ENCODE measurements at regions not wholly inside any gene's neighbourhood (a gene's known extent, or its start where the extent isn't known, plus 50 kb on each side); places are given as distances from the start of the nearest gene placed in this dataset.

DNA sequence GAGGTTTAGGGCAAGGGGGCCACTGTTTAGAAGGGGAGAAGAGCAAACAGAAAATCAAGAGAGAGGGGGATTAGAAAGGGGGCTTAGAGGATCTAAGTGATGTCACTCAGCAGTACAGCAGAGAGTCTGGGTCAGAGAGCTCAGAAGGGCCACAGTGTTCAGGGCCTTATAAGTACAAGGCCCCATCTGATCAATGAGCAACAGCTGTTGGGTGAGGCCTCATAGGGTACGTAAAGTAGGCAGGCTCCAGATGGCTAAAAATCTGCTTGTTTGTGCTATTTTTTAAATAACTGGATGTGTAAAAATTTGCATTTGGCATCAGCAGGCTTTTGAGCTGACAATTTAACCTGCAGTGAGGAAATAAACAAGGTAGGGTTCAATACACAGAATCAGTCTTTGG, 149.8 kb downstream of the SH3BGRL2 start:
- H2AFZ ChIP-seq (ENCODE audit: low read length): no peak overlapping the region
- no peaks in the 10 kb centered on the region for H4K20me1 ChIP-seq (replicated peaks in 1 of 2; ENCODE audit: control insufficient read depth in 1 of 2, insufficient read depth in 2 of 2, low read length in 2 of 2)
- H3K36me3 ChIP-seq (ENCODE audit: control insufficient read depth in 2 of 4, insufficient read depth in 4 of 4, low read length in 3 of 4): no peaks in the 10 kb centered on the region
- H3K9ac ChIP-seq (replicated peaks in 1 of 4; ENCODE audit: extremely low read depth in 1 of 4, low read depth in 3 of 4, low read length in 3 of 4): no peak overlapping the region
- no peak overlapping the region for H3K27ac ChIP-seq (ENCODE audit: low read depth, low read length)
- ChIA-PET CTCF (ENCODE audit: partially characterized antibody) (interaction anchor here (0.9 to 3.2 kb wide), 5 partner anchors 10 to 87 kb away, joined by 3 to 33 read pairs (median 4); no protein-coding TSS in a partner anchor), POLR2A (ENCODE audit: partially characterized antibody) (no interaction called here)
- H4K8ac ChIP-seq (ENCODE audit: extremely low read depth, insufficient read depth, low read length): no peak overlapping the region
- H3K56ac ChIP-seq (replicated peaks; ENCODE audit: insufficient read length, low read depth, low read length): no peak overlapping the region
- H2AK5ac ChIP-seq (ENCODE audit: low read depth, low read length): no peak overlapping the region
- DNase-seq (ENCODE audit: low read depth in 1 of 2, low spot score in 2 of 2): no peak
- no peak overlapping the region for H2BK20ac ChIP-seq (ENCODE audit: low read length)
- peaks cover 1% of the 10 kb centered on the region; the same call in 1 of the 2 replicates for H3K23me2 ChIP-seq (ENCODE audit: low read depth, low read length)
- no peaks in the 10 kb centered on the region for H3K79me1 ChIP-seq (ENCODE audit: low read depth, low read length)
- H3K27me3 ChIP-seq (replicated peaks in 1 of 4; ENCODE audit: control insufficient read depth in 3 of 4, extremely low read depth in 1 of 4, insufficient read depth in 3 of 4, low read length in 3 of 4): no peaks in the 10 kb centered on the region
- H3K9me3 ChIP-seq (ENCODE audit: insufficient read depth in 2 of 2, low read depth in 1 of 2, low read length in 1 of 2): no peaks in the 10 kb centered on the region
- no peak overlapping the region for H2BK15ac ChIP-seq (ENCODE audit: low read length)
- TF ChIP-seq GABPA (IDR thresholded peaks at IDR 0.05; ENCODE audit: borderline replicate concordance, insufficient read depth, low read length): no peak
- TF ChIP-seq, protein P1, sequence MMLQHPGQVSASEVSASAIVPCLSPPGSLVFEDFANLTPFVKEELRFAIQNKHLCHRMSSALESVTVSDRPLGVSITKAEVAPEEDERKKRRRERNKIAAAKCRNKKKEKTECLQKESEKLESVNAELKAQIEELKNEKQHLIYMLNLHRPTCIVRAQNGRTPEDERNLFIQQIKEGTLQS (IDR thresholded peaks at IDR 0.05; ENCODE audit: insufficient read depth, low read depth, low read length): no peak
- no peak for TF ChIP-seq MAFK (IDR thresholded peaks at IDR 0.05; ENCODE audit: low read depth, low read length)
- no peak for TF ChIP-seq HDAC2 (IDR thresholded peaks at IDR 0.05; ENCODE audit: borderline replicate concordance in 1 of 2, low read depth in 2 of 2, low read length in 2 of 2)
- no peak for TF ChIP-seq POU5F1 (IDR thresholded peaks at IDR 0.05; ENCODE audit: low read depth, low read length)
- TF ChIP-seq KDM4A (IDR thresholded peaks at IDR 0.05; ENCODE audit: low read depth, low read length, severe bottlenecking): no peak
- no peak for TF ChIP-seq POLR2AphosphoS5 (IDR thresholded peaks at IDR 0.05; ENCODE audit: low read depth, low read length)
- TF ChIP-seq ZNF274 (IDR thresholded peaks at IDR 0.05; ENCODE audit: borderline replicate concordance, extremely low read depth, low read length): no peak
- no peak for TF ChIP-seq CBX8 (IDR thresholded peaks at IDR 0.05; ENCODE audit: borderline replicate concordance, low read depth, low read length)
- TF ChIP-seq, protein P2, sequence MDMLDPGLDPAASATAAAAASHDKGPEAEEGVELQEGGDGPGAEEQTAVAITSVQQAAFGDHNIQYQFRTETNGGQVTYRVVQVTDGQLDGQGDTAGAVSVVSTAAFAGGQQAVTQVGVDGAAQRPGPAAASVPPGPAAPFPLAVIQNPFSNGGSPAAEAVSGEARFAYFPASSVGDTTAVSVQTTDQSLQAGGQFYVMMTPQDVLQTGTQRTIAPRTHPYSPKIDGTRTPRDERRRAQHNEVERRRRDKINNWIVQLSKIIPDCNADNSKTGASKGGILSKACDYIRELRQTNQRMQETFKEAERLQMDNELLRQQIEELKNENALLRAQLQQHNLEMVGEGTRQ (IDR thresholded peaks at IDR 0.05; ENCODE audit: low read length): no peak
- no peak for TF ChIP-seq RAD21 (IDR thresholded peaks at IDR 0.05 in 1 of 2, conservative IDR thresholded peaks at IDR 0.05 in 1 of 2; ENCODE audit: low read depth in 2 of 2, low read length in 2 of 2)
- peaks cover 0 to 3% (median 1%) of the 10 kb centered on the region in 4 experiments; a peak in 1 of 7 replicates for H3K4me1 ChIP-seq (replicated peaks in 1 of 4; ENCODE audit: control insufficient read depth in 3 of 4, insufficient read depth in 4 of 4, low read length in 3 of 4)
- 100% methylated on average over 1 of the region's 1 CpG; no CpG with 5 or more reads in 1 of the 2 experiments for WGBS, 2 experiments (ENCODE audit: extremely low coverage in 1 of 2, insufficient coverage in 1 of 2, insufficient read length in 1 of 2, insufficient replicate concordance in 2 of 2, low coverage in 1 of 2, low lambda C conversion rate in 2 of 2, missing lambda C conversion rate in 1 of 2)
- no peak overlapping the region for H2BK120ac ChIP-seq (replicated peaks; ENCODE audit: low read depth, low read length)
- H3K14ac ChIP-seq (ENCODE audit: insufficient read length): no peak overlapping the region
- no peaks in the 10 kb centered on the region for H3K79me2 ChIP-seq (ENCODE audit: control insufficient read depth in 1 of 2, insufficient read depth in 2 of 2, low read length in 2 of 2)
- no peak overlapping the region for H2BK5ac ChIP-seq (ENCODE audit: low read depth, low read length)
- no peak overlapping the region for H3K4ac ChIP-seq (replicated peaks; ENCODE audit: insufficient read length, low read depth, low read length)
- no peak overlapping the region for H3K4me3 ChIP-seq (ENCODE audit: extremely low read depth in 1 of 4, insufficient read depth in 2 of 4, low read depth in 3 of 4, low read length in 4 of 4)
- no peak overlapping the region for H4K5ac ChIP-seq (ENCODE audit: insufficient read length, low read depth, low read length)
- no peak overlapping the region for H3K23ac ChIP-seq (ENCODE audit: insufficient read length)
- H2BK12ac ChIP-seq (ENCODE audit: low read depth, low read length): no peak overlapping the region
- FAIRE-seq: no peak
- H3K4me2 ChIP-seq (ENCODE audit: insufficient read depth in 1 of 2, low read depth in 2 of 2, low read length in 2 of 2): no peak overlapping the region
- H4K91ac ChIP-seq (replicated peaks; ENCODE audit: insufficient read length, low read length): no peak overlapping the region
- H3K18ac ChIP-seq (ENCODE audit: extremely low read depth, low read length): no peak overlapping the region

Data from H1 (cell line).